Testis (tissue), 2 donors: ENCODE measurements at regions not wholly inside any gene's neighbourhood (a gene's known extent, or its start where the extent isn't known, plus 50 kb on each side); places are given as distances from the start of the nearest gene placed in this dataset.

Experiments
- CTCF ChIP-seq, 3 experiments: fragments of 450-650 bp in 2 of 3; fragments of 200-600 bp in 1 of 3; sonication (generic) in 1 of 3; IDR thresholded peaks; one replicate each; pipeline ENCODE4 v1.5.1; 2016 to 2019; ENCODE audit warnings: antibody characterized with exemption in 3 of 3, mild to moderate bottlenecking in 2 of 3, moderate library complexity in 1 of 3
- POLR2A ChIP-seq: fragments of 450-650 bp; IDR thresholded peaks from one replicate; pipeline ENCODE4 v1.6.1; 2017; ENCODE audit warnings: antibody characterized with exemption, mild to moderate bottlenecking, moderate library complexity

- TF ChIP-seq CTCF (IDR thresholded peaks at IDR 0.05), result no peak
- no peak for TF ChIP-seq POLR2A
Measured at GRCh38 chr14:34190717-34191116, 239.8 kb upstream of the EGLN3 start.
